MM.1S (cell line): ENCODE measurements at regions not wholly inside any gene's neighbourhood (a gene's known extent, or its start where the extent isn't known, plus 50 kb on each side); places are given as distances from the start of the nearest gene placed in this dataset.

Source experiments
- EZH2 ChIP-seq: fragments of 300-600 bp; sonication (generic); optimal IDR thresholded peaks from 2 replicates; pipeline ENCODE3; 2017; ENCODE audit warnings: low read depth, mild to moderate bottlenecking, antibody characterized with exemption, low read length, mixed read lengths
- TF ChIP-seq, protein P1 (sequence below): fragments of 300-600 bp; sonication (generic); IDR thresholded peaks from 2 replicates; pipeline ENCODE4 v1.5.1; 2016; ENCODE audit warnings: antibody characterized with exemption, low read length, mixed read lengths

- TF ChIP-seq, protein P1, sequence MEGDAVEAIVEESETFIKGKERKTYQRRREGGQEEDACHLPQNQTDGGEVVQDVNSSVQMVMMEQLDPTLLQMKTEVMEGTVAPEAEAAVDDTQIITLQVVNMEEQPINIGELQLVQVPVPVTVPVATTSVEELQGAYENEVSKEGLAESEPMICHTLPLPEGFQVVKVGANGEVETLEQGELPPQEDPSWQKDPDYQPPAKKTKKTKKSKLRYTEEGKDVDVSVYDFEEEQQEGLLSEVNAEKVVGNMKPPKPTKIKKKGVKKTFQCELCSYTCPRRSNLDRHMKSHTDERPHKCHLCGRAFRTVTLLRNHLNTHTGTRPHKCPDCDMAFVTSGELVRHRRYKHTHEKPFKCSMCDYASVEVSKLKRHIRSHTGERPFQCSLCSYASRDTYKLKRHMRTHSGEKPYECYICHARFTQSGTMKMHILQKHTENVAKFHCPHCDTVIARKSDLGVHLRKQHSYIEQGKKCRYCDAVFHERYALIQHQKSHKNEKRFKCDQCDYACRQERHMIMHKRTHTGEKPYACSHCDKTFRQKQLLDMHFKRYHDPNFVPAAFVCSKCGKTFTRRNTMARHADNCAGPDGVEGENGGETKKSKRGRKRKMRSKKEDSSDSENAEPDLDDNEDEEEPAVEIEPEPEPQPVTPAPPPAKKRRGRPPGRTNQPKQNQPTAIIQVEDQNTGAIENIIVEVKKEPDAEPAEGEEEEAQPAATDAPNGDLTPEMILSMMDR, result no peak
- no peak for TF ChIP-seq EZH2
Observed at GRCh38 chr5:98563885-98564653, 209.4 kb upstream of the RGMB start.
